Esophagus squamous epithelium (tissue), 5 donors: ENCODE measurements at regions not wholly inside any gene's neighbourhood (a gene's known extent, or its start where the extent isn't known, plus 50 kb on each side); places are given as distances from the start of the nearest gene placed in this dataset.

Experiments used
- DNase-seq: peaks from one replicate; lab custom pipeline; 2025; lab: John Stamatoyannopoulos, UW
- H3K27ac ChIP-seq, 4 donors: fragments of 200-600 bp; sonication (generic); one replicate each; pipeline ENCODE4 v1.5.1; 2016 to 2019; ENCODE audit warnings: mild to moderate bottlenecking in 1 of 4
- H3K27me3 ChIP-seq, 4 donors: fragments of 200-600 bp; sonication (generic); 1 replicate in 3 of 4; 2 replicates in 1 of 4; pipeline versions ENCODE4 v1.5.1 to v1.6.0; 2017 to 2021; ENCODE audit warnings: antibody characterized with exemption in 1 of 4
- H3K36me3 ChIP-seq, 3 donors: fragments of 200-600 bp; sonication (generic); one replicate each; pipeline ENCODE4 v1.5.1; 2016 to 2019
- H3K4me1 ChIP-seq, 3 donors: fragments of 200-600 bp; sonication (generic); one replicate each; pipeline ENCODE4 v1.5.1; 2017 to 2019
- H3K4me3 ChIP-seq, 4 donors: fragments of 200-600 bp; sonication (generic); 1 replicate in 3 of 4; 2 replicates in 1 of 4; pipeline ENCODE4 v1.5.1; 2016 to 2019; ENCODE audit warnings: mild to moderate bottlenecking in 2 of 4, moderate library complexity in 1 of 4
- H3K9me3 ChIP-seq, 3 donors: fragments of 200-600 bp; sonication (generic); one replicate each; pipeline ENCODE4 v1.5.1; 2016 to 2019
- POLR2A ChIP-seq, 4 donors: fragments of 450-650 bp; IDR thresholded peaks; one replicate each; pipeline ENCODE4 v1.6.1; 2017; ENCODE audit warnings: antibody characterized with exemption in 4 of 4, mild to moderate bottlenecking in 4 of 4, moderate library complexity in 3 of 4
- WGBS, 2 donors: methylation state at CpG; one replicate each; pipeline ENCODE4 v1.1.5; 2018; 5-methylcytosine and 5-hydroxymethylcytosine counted together
- intact Hi-C: fragments of 100-400 bp; cut with DNase I; formaldehyde crosslinking; loops from one replicate; pipeline ENCODE4 v1.15.0; 2022
- TF ChIP-seq, protein P1 (sequence below), 6 experiments: fragments of 450-650 bp in 4 of 6; fragments of 200-600 bp in 2 of 6; sonication (generic) in 2 of 6; IDR thresholded peaks; one replicate each; pipeline ENCODE4 v1.5.1; 2016 to 2019; ENCODE audit warnings: antibody characterized with exemption in 6 of 6, mild to moderate bottlenecking in 4 of 6, moderate library complexity in 4 of 6
- donor health status: DM: yes; HTN: yes; CAD: no.

DNA sequence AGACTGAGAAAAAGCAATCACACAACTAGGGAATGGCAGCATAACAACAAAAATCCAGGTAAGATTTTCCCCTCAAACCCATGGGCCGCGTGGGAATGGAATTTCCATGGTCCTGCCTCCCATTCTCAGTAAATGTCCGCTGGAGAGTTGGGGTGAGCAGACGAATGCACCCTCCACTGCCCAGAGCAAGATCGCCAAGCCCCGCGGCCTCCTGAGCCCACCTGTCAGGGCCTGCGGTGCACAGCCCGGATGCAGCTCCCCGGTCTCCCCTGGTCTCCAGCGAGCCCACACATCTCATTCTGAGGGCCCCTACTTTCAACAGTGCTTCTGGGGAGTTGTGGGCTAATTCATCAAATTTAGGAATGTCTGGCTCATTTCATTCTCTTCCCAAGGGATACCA is 327.4 kb upstream of the HS6ST1 start:
- DNase-seq = no peak
- Histone ChIP-seq H3K4me1 (no peaks in the 10 kb centered on the region), H3K9me3 (no peaks in the 10 kb centered on the region), H3K36me3 (no peaks in the 10 kb centered on the region), H3K4me3 (no peak overlapping the region), H3K27ac (no peak overlapping the region), H3K27me3 (no peaks in the 10 kb centered on the region)
- 86 to 91% methylated on average over 3 to 7 of the region's 11 CpGs for WGBS, 2 donors
- intact Hi-C loops = no loop called here
- no peak for TF ChIP-seq POLR2A (IDR thresholded peaks at IDR 0.05)
- TF ChIP-seq, protein P1, sequence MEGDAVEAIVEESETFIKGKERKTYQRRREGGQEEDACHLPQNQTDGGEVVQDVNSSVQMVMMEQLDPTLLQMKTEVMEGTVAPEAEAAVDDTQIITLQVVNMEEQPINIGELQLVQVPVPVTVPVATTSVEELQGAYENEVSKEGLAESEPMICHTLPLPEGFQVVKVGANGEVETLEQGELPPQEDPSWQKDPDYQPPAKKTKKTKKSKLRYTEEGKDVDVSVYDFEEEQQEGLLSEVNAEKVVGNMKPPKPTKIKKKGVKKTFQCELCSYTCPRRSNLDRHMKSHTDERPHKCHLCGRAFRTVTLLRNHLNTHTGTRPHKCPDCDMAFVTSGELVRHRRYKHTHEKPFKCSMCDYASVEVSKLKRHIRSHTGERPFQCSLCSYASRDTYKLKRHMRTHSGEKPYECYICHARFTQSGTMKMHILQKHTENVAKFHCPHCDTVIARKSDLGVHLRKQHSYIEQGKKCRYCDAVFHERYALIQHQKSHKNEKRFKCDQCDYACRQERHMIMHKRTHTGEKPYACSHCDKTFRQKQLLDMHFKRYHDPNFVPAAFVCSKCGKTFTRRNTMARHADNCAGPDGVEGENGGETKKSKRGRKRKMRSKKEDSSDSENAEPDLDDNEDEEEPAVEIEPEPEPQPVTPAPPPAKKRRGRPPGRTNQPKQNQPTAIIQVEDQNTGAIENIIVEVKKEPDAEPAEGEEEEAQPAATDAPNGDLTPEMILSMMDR (IDR thresholded peaks at IDR 0.05) = no peak

DNA sequence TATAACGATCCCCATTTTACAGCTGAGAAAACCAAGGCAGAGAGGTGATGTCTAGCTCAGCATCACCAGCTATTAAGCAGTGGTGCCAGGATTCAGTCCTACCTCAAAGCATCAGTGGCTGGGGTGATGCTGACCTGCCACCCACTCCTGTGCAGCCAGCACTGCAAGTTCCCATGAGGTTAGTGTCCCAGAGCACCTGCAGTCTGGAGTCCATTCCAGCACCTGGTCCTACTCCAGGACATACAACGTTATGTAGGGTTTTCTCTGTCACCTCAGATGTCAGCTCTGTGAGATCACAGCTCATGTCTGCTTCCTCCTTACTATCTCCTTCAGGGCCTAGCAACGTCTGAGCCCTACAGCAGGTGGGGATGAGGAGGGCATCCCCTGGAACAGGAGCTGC is 328.0 kb upstream of the HS6ST1 start:
- Histone ChIP-seq H3K4me3 (no peak overlapping the region), H3K27ac (no peak overlapping the region), H3K9me3 (no peaks in the 10 kb centered on the region), H3K4me1 (no peaks in the 10 kb centered on the region), H3K27me3 (no peaks in the 10 kb centered on the region), H3K36me3 (no peaks in the 10 kb centered on the region)
- DNase-seq = no peak
- 69 to 86% methylated on average over 3 of the region's 3 CpGs for WGBS, 2 donors
- intact Hi-C loops = no loop called here
- TF ChIP-seq, protein P1 (IDR thresholded peaks at IDR 0.05) = no peak
- TF ChIP-seq POLR2A (IDR thresholded peaks at IDR 0.05) = no peak

DNA sequence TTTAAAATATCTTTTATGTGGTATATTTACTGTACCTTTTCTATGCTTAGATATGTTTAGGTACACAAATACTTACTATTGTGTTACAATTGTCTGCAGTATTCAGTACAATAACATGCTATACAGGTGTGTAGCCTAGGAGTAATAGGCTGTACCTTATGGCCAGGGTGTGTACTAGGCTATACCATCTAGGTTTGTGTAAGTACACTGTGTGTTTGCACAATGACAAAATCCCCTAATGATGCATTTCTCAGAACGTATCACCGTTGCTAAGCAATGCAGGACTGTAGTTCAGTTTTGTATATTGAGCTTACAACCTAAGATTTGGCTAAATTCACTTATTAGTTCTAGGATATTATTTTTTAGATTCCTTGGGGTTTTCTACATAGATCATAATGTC is 332.3 kb upstream of the HS6ST1 start:
- H3K4me3 ChIP-seq = no peak overlapping the region
- WGBS, 2 donors = 39 to 43% methylated on average over 2 of the region's 2 CpGs
- H3K27me3 ChIP-seq = no peaks in the 10 kb centered on the region
- H3K4me1 ChIP-seq = no peaks in the 10 kb centered on the region
- no peak overlapping the region for H3K27ac ChIP-seq
- H3K36me3 ChIP-seq = no peaks in the 10 kb centered on the region
- H3K9me3 ChIP-seq = no peaks in the 10 kb centered on the region
- TF ChIP-seq POLR2A (IDR thresholded peaks at IDR 0.05) = no peak
- TF ChIP-seq, protein P1 (IDR thresholded peaks at IDR 0.05) = no peak
- intact Hi-C loops = no loop called here
- DNase-seq = no peak

DNA sequence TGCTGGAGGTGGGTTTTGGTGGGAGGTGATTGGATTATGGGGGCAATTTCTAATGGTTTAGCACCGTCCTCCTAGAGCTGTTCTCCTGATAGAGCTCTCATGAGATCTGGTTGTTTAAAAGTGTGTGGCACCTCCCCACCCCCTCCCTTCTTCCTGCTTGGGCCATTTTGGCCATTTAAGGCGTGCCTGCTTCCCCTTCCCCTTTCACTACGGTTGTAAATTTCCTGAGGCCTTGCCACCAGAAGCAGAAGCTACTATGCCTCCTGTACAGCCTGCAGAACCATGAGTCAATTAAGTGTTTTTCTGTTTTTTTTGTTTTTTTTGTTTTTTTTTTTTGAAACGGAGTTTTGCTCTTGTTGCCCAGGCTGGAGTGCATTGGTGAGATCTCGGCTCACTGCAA is 335.7 kb upstream of the HS6ST1 start:
- H3K4me1 ChIP-seq = no peaks in the 10 kb centered on the region
- H3K27me3 ChIP-seq = no peaks in the 10 kb centered on the region
- TF ChIP-seq, protein P1 (IDR thresholded peaks at IDR 0.05) = no peak
- no peak for TF ChIP-seq POLR2A (IDR thresholded peaks at IDR 0.05)
- DNase-seq = no peak
- no peak overlapping the region for H3K27ac ChIP-seq
- 33 to 66% methylated on average over 5 of the region's 5 CpGs for WGBS, 2 donors
- no peak overlapping the region for H3K4me3 ChIP-seq
- intact Hi-C loops = no loop called here
- no peaks in the 10 kb centered on the region for H3K9me3 ChIP-seq
- no peaks in the 10 kb centered on the region for H3K36me3 ChIP-seq

DNA sequence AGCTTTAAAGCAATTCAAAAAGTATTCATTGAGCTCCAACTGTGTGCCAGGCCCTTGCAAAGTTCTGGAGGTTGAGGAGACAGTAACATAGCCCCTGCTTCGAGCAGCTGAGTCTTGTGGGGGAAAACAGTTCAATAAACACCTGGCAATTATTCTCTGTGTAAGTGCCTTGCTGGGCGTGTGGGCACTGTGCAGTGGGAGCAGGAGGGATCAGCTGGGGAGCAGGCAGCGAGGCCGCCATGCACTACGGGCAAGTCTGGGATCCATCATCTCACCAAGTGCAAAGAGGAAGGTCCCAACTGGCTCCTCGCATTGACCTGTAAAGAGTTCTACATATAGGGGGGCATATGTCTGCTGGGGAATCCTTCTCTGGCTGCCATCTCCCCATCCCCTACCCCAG is 342.2 kb upstream of the HS6ST1 start:
- H3K4me1 ChIP-seq = no peaks in the 10 kb centered on the region
- no peak overlapping the region for H3K27ac ChIP-seq
- DNase-seq = no peak
- 79 to 86% methylated on average over 1 to 6 of the region's 6 CpGs for WGBS, 2 donors
- H3K9me3 ChIP-seq = no peaks in the 10 kb centered on the region
- no peak overlapping the region for H3K4me3 ChIP-seq
- H3K36me3 ChIP-seq = no peaks in the 10 kb centered on the region
- no peak for TF ChIP-seq POLR2A (IDR thresholded peaks at IDR 0.05)
- TF ChIP-seq, protein P1 (IDR thresholded peaks at IDR 0.05) = no peak
- H3K27me3 ChIP-seq = peaks cover 0 to 5% (median 0%) of the 10 kb centered on the region in 4 donors
- intact Hi-C loops = no loop called here
